Stimulated activated CD8-positive, alpha-beta memory T cell treated with anti-CD3 and anti-CD28 coated beads, Interleukin-15, amount 100 ng/mL, for 1 hour (primary cell): ENCODE measurements at regions not wholly inside any gene's neighbourhood (a gene's known extent, or its start where the extent isn't known, plus 50 kb on each side); places are given as distances from the start of the nearest gene placed in this dataset.
"Not testable (repeated sequence)": the region's sequence is repeated elsewhere in the genome, so short reads cannot be mapped to it uniquely, and the experiment has no call there.

Experiments
- DNase-seq: peaks from one replicate; pipeline ENCODE4 v3.0.0-alpha.2; 2020; ENCODE audit warnings: low read depth

DNA sequence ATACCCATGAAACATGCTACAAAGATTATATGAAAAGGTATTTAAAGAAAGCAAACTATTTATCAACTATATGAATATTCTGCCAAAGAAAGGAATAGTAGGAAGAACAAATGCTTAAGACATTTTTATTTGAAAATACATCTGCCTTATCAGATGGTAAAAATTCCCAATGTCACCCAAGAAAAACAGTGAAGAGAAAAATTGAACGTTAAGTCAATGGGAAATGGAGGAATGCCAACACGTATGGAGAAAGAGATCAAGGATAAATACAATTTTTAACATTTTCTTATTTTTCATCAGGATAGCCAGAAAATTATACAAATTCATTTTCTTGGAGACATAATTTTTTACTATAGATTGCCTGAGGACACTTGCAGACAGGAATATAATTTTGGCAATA, 394.2 kb downstream of the ZEB2 start:
- DNase-seq = no peak

DNA sequence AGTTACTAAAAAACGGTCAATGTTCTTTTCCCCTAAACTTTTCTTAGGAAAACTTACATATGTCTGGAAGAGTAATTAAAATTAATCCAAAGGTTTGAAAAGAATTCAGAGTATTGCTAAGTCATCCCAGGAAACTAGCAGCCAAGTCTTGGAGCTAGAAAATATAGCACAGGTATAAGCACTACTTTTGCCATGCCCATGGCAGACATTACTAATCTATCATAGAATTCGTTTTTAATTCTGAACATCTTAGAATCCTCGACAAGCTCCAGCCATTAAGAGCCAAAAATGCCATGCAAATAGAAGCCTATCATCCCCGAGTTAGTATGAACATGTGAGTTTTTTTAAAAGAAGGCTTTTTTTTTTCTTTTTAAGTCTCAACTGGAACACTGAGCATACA, 395.0 kb downstream of the ZEB2 start:
- no peak for DNase-seq

DNA sequence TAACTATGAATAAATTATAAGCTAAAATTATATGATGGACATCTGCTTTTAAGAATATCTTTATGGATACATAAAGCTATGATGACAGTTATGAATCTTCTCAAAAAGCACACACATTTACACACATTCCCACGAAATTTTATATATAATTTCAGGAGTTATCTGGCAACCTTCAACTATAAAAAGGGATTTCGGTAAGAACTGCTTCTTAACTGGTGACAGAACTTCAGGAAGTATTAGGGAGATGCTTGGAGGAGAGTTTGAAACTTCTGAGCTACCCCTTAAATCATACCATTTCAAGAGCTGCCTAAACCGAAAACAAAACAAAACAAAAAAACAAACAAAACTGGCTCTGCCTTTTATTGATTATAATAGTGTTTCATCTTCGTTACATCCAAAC, 399.4 kb downstream of the ZEB2 start:
- no peak for DNase-seq

DNA sequence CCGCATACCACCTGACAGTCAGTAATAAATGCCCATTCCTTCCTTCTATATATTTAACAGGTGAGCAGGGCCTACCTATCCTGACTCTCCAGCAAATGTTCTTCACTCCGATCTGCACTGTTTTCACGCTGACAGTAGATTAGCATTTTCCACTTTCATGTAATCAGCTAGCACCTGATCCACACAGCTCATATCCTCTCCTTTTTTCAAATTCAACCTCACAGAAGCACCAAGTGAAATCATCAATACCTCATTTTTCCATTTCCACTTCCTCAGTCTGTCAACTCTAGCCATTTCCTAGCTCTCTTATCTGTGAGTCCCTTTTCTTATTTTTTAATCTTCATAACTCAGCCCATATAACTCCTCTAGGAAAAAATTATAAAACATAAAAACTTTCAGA, 402.8 kb downstream of the ZEB2 start:
- DNase-seq = no peak

DNA sequence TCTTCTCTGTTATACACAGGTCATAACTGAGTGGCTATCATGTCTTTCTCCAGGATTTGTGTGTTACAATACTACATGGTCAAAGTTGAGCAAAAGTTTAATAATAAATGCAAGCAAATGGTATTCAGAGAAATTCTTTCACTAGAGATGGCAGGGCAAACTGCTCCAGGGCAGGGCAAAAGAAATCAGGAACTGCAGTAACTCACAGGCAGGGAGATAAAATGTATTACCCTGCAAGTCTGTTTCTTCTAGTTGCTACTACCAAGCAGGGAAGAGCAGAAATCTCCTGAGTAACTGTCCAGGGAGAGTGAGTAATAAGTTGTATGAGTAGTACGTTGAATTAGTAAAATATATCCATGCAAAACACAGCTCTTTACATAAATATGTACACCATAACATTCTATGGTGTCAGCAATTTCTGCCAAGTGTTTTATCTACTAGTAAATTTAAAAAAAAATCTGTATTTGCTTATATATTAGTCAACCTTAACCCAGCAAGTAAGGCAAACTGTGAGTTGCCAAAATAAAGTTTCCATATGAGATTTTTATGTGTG, 404.1 kb downstream of the ZEB2 start:
- DNase-seq = no peak

GRCh38 chr2:144114760-144115159, 405.2 kb downstream of the ZEB2 start:
- DNase-seq = no peak

DNA sequence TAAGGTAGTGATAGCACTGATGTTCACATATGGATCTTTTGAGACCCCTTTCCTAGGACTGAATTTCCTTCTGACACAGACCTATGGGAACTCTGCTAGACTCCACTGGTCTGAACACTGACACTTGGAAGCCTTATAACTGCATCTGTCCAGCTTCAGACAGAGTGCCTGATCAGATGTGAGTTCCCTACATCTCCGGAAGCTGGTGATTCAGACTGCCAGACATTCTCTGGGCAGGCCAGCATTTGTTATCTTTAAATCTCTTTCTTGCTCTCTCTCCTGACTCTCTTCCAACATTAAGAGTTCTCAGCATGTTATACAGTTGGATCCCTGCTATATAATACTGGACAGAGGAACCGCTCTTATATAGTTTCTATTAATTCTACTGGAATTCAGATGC, 408.5 kb downstream of the ZEB2 start:
- DNase-seq = no peak

- DNase-seq = not testable (repeated sequence)
These were observed 413.8 kb downstream of the ZEB2 start for GRCh38 chr2:144106104-144106503.

GRCh38 chr2:144102386-144102785, 417.5 kb downstream of the ZEB2 start:
- DNase-seq = no peak

GRCh38 chr2:144099780-144100377, 420.0 kb downstream of the ZEB2 start:
- no peak for DNase-seq

DNA sequence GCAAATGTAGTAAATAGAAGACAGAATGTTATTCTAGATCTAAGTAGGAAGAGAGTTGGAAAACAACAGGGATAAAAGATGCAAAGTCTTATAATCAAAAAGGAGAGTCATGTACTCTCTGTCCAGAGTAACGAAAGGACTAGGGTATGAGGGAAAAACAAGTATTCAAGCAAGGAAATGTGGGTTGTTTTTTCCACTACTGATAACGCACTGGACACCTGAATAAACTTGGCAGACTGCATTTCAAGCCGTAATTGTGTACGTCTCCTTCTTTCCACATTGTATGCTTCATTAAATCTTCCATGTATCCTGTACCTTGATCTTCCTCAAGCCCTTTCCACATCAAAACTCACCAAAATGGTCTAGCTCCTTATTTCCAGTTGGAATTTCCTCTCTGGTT, 420.6 kb downstream of the ZEB2 start:
- no peak for DNase-seq

- no peak for DNase-seq
These were observed 422.3 kb downstream of the ZEB2 start for GRCh38 chr2:144097440-144098225.

DNA sequence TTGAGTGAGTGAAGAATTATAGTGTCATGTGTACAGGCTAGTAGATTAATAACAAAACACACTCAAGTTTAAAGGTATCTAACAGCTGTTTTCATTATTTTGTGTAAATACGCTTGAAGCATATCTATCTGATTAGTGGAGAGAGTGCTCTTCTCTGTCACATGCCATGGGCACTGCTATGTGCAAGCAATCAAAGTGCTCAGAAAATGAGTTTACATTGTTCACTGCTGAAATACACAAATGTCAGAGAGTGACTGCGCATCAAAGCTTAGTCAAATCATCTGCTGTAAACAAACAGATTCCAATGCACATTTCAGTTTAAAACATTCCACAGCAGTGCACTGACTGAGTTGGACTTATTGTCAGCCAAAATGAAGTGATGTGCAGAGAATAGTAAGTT, 423.4 kb downstream of the ZEB2 start:
- DNase-seq = no peak

DNA sequence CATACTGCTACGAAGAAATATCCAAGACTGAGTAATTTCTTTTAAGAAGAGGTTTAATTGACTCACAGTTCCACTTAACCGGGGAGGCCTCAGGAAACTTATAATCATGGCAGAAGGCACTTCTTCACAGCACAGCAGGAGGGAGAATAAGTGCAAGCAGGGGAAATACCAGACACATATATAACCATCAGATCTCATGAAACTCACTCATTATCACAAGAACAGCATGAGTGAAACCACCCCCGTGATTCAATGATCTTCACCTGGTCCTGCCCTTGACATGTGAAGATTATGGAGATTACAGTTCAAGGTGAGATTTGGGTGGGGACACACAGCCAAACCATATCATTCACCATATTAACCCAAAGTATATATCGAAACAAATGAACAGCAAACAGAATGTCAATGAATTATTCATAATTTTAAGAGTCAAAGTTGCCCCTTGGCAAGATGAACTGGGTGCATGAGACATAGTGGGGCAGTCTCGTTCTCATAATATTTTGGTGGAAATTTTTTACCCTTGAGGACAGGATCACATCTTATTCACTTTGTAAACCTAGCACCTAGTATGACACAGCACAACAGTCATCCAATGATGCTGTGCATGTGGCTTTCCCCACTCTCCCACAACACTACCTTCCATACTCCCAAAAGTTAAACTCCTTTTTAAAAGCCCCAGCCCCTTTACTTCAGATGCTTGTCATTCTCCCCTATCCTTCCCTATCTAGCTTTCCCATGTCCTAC, 425.3 kb downstream of the ZEB2 start:
- DNase-seq = no peak

- DNase-seq = no peak
These were observed 428.3 kb downstream of the ZEB2 start for GRCh38 chr2:144091622-144092021.

DNA sequence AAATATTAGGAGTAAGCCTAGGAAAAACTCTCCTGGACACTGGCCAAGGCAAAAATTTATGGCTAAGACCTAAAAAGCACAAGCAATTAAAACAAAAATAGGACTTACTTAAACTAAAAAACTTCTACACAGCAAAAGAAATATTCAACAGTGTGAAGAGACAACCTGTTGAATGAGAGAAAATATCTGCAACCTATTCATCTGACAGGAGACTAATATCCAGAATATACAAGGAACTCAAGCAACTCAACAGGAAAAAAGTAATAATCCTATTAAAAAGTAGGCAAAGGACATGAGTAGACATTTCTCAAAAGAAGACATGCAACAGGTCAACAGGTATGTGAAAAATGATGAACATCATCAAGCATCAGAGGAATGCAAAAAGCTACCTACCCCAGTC, 431.1 kb downstream of the ZEB2 start:
- no peak for DNase-seq

- no peak for DNase-seq
These were observed 433.0 kb downstream of the ZEB2 start for GRCh38 chr2:144086965-144087364.

- DNase-seq = no peak
These were observed 434.9 kb downstream of the ZEB2 start for GRCh38 chr2:144085016-144085415.

DNA sequence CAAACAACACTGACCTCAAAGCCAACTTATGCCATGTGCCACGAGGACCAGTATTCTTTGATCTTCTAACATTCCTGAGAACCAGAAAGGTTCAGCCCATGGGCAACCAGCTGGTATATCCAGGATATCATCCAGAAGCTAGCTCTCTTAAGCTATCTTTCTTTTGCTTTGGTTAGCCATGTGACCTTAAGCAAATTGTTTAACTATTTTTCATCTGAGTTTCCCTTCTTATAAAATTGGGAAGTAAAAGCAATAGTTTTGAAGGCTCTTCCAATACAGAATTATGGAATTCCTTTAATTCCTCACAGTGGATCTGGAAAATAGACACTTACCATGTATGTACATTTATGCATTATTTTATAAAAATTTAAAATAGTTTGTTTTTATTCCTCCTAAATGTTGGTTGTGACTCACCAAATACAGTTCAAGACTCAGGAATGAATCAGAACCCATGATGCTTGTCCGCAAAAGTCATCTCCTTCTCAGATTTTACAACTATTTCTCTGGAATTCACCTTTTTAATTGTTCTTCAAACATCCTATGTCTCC, 435.7 kb downstream of the ZEB2 start:
- no peak for DNase-seq

GRCh38 chr2:144083211-144083610, 436.7 kb downstream of the ZEB2 start:
- no peak for DNase-seq

GRCh38 chr2:144082777-144083176, 437.1 kb downstream of the ZEB2 start:
- no peak for DNase-seq

DNA sequence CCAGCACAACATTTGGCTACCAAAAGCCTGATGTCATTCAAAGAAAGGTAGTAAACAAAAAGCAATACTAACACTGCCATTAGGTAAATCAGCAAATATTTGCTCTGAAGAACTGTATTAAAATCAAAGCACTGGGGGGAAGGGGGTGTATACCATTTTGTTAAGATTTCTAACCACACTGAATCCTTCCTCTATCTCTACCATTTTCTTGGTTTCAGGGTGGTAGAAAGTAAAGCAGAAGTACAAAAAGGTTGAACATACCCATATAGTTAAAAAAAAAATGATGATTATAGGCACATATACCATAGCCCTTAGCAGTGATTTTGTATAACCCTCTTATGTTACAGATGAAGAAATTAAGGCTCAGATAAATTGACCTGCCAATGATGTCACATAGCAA, 437.6 kb downstream of the ZEB2 start:
- no peak for DNase-seq

GRCh38 chr2:144081272-144081671, 438.6 kb downstream of the ZEB2 start:
- DNase-seq = no peak
